ENCODE measurements at regions not wholly inside any gene's neighbourhood (a gene's known extent, or its start where the extent isn't known, plus 50 kb on each side); places are given as distances from the start of the nearest gene placed in this dataset.

DNA sequence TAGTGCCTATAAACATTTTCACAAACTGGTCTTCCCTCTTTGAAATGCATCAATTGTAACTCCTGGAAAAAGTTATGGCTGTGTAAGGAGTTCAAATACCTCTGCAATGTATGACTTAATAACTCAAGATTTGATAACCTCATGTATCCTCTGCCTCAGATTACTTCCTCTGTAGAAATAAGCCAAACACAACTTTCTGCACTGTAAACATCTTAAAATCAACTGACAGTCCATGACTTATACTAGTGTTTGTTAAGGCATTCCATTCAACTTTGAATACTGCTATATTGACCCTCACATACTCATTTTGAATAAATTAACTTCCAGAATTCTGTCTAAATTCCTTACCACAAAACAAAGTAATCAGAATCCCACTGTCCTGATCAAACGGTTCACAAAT lies 256.2 kb upstream of the POU5F2 start:
- ATAC-seq = no peak
- Histone ChIP-seq H3K4me2 (no peak overlapping the region), H3K4me3 (no peak overlapping the region), H3K4me1 (no peaks in the 10 kb centered on the region; the same call in 2 of the 3 replicates), H3K9me3 (peaks cover 7% of the 10 kb centered on the region; the same call in 1 of the 3 replicates), H3K27ac (no peak overlapping the region)
- CTCF ChIA-PET = no interaction called here
- DNase-seq (ENCODE audit: low read depth in 1 of 2, low spot score in 1 of 2) = no peak
- POLR2A ChIA-PET = no interaction called here
- TF ChIP-seq BHLHE40 (IDR thresholded peaks at IDR 0.05; ENCODE audit: low read depth, low read length) (no peak), EHMT2 (IDR thresholded peaks at IDR 0.05; ENCODE audit: low read depth) (no peak), EHF (CRISPR knock-in tag; IDR thresholded peaks at IDR 0.05) (no peak), RFX5 (IDR thresholded peaks at IDR 0.05) (no peak), ZFP36 (IDR thresholded peaks at IDR 0.05; ENCODE audit: borderline replicate concordance, partially characterized antibody) (no peak)
- TF ChIP-seq, protein P1, sequence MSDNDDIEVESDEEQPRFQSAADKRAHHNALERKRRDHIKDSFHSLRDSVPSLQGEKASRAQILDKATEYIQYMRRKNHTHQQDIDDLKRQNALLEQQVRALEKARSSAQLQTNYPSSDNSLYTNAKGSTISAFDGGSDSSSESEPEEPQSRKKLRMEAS (IDR thresholded peaks at IDR 0.05) = no peak
- TF ChIP-seq, protein P2, sequence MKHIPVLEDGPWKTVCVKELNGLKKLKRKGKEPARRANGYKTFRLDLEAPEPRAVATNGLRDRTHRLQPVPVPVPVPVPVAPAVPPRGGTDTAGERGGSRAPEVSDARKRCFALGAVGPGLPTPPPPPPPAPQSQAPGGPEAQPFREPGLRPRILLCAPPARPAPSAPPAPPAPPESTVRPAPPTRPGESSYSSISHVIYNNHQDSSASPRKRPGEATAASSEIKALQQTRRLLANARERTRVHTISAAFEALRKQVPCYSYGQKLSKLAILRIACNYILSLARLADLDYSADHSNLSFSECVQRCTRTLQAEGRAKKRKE (CRISPR knock-in tag; IDR thresholded peaks at IDR 0.05; ENCODE audit: low read depth) = no peak
- TF ChIP-seq, protein P3, sequence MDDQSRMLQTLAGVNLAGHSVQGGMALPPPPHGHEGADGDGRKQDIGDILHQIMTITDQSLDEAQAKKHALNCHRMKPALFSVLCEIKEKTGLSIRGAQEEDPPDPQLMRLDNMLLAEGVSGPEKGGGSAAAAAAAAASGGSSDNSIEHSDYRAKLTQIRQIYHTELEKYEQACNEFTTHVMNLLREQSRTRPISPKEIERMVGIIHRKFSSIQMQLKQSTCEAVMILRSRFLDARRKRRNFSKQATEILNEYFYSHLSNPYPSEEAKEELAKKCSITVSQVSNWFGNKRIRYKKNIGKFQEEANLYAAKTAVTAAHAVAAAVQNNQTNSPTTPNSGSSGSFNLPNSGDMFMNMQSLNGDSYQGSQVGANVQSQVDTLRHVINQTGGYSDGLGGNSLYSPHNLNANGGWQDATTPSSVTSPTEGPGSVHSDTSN (IDR thresholded peaks at IDR 0.05) = no peak
- no peak for FAIRE-seq
- 30% methylated on average over 1 of the region's 1 CpG for WGBS (ENCODE audit: missing lambda C conversion rate)

DNA sequence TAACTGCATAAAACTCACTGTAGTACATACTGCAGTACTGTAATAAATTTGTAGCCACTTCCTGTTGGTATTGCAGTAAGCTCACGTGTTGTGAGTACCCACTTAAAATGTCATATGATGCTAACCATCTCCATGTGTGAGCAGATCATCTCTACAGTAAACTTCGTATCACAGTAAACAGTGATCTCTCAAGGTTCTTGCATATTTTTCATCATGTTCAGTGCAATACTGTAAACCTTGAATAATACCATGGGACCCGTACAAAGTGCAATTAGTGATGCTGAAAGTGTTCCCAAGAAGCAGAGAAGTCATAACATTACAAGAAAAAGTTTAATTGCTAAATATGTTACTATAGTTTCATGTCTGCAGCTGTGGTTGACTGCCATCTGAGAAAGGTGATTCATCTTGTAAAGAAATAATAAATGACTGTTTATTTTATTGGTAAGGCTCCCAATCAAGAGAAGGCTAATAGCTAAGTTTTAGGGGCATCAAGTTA lies 253.8 kb upstream of the POU5F2 start:
- CTCF ChIA-PET = interaction anchor here (0.7 kb wide), 1 partner anchor 10 kb away, joined by 3 read pairs; no protein-coding TSS in a partner anchor
- H3K4me1 ChIP-seq = peaks cover 2% of the 10 kb centered on the region; the same call in 2 of the 3 replicates
- WGBS (ENCODE audit: missing lambda C conversion rate) = 87% methylated on average over 3 of the region's 3 CpGs
- no peak overlapping the region for H3K27ac ChIP-seq
- POLR2A ChIA-PET = no interaction called here
- TF ChIP-seq FOXS1 (CRISPR knock-in tag; IDR thresholded peaks at IDR 0.05) (no peak), MYC (IDR thresholded peaks at IDR 0.05; ENCODE audit: borderline replicate concordance, low read length) (no peak)
- TF ChIP-seq, protein P4, sequence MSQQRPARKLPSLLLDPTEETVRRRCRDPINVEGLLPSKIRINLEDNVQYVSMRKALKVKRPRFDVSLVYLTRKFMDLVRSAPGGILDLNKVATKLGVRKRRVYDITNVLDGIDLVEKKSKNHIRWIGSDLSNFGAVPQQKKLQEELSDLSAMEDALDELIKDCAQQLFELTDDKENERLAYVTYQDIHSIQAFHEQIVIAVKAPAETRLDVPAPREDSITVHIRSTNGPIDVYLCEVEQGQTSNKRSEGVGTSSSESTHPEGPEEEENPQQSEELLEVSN (IDR thresholded peaks at IDR 0.05; ENCODE audit: borderline replicate concordance, low read depth) = no peak
- DNase-seq (ENCODE audit: low read depth in 1 of 2, low spot score in 1 of 2) = no peak
- no peaks in the 10 kb centered on the region for H3K9me3 ChIP-seq
- no peak for ATAC-seq
- no peak overlapping the region for H3K4me3 ChIP-seq
- no peak overlapping the region for H3K4me2 ChIP-seq
- no peak for FAIRE-seq

DNA sequence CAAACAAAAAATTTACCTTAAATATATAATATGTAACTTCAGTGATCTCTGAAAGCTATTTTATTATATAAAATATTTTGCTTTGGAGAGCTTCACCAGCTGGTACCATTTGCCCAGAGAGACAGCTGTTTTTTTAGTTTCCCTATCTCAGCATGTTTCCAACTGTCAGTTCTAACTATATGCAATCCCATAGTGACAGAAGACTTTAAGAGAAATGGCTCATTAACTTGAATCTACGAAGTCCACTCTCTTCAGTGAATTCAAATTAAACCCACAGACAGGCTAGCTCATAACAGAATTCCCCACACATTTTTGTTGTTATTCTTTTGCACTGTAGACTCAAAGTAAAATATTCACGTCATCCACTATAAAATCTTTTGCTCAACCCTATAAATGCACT lies 251.8 kb upstream of the POU5F2 start:
- TF ChIP-seq, protein P5, sequence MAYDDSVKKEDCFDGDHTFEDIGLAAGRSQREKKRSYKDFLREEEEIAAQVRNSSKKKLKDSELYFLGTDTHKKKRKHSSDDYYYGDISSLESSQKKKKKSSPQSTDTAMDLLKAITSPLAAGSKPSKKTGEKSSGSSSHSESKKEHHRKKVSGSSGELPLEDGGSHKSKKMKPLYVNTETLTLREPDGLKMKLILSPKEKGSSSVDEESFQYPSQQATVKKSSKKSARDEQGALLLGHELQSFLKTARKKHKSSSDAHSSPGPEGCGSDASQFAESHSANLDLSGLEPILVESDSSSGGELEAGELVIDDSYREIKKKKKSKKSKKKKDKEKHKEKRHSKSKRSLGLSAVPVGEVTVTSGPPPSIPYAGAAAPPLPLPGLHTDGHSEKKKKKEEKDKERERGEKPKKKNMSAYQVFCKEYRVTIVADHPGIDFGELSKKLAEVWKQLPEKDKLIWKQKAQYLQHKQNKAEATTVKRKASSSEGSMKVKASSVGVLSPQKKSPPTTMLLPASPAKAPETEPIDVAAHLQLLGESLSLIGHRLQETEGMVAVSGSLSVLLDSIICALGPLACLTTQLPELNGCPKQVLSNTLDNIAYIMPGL (CRISPR knock-in tag; IDR thresholded peaks at IDR 0.05; ENCODE audit: borderline replicate concordance) = no peak
- TF ChIP-seq ZNF302 (CRISPR knock-in tag; IDR thresholded peaks at IDR 0.05) (no peak), HOXB5 (CRISPR knock-in tag; IDR thresholded peaks at IDR 0.05) (no peak), RNF2 (IDR thresholded peaks at IDR 0.05; ENCODE audit: borderline replicate concordance, low read depth) (no peak), NFE2L2 (conservative IDR thresholded peaks at IDR 0.05; ENCODE audit: low read length) (no peak), MAZ (IDR thresholded peaks at IDR 0.05; ENCODE audit: borderline replicate concordance, low read depth, low read length) (no peak), FOSB (CRISPR knock-in tag; IDR thresholded peaks at IDR 0.05) (no peak), SREBF2 (IDR thresholded peaks at IDR 0.05) (no peak), EHMT2 (IDR thresholded peaks at IDR 0.05; ENCODE audit: low read depth) (no peak), PHF8 (IDR thresholded peaks at IDR 0.05; ENCODE audit: borderline replicate concordance, low read depth) (no peak), NR3C1 (IDR thresholded peaks at IDR 0.05) (no peak), POLR2AphosphoS2 (conservative IDR thresholded peaks at IDR 0.05; ENCODE audit: low read length) (no peak), FOXS1 (CRISPR knock-in tag; IDR thresholded peaks at IDR 0.05) (no peak), CBX8 (IDR thresholded peaks at IDR 0.05) (no peak)
- TF ChIP-seq, protein P6, sequence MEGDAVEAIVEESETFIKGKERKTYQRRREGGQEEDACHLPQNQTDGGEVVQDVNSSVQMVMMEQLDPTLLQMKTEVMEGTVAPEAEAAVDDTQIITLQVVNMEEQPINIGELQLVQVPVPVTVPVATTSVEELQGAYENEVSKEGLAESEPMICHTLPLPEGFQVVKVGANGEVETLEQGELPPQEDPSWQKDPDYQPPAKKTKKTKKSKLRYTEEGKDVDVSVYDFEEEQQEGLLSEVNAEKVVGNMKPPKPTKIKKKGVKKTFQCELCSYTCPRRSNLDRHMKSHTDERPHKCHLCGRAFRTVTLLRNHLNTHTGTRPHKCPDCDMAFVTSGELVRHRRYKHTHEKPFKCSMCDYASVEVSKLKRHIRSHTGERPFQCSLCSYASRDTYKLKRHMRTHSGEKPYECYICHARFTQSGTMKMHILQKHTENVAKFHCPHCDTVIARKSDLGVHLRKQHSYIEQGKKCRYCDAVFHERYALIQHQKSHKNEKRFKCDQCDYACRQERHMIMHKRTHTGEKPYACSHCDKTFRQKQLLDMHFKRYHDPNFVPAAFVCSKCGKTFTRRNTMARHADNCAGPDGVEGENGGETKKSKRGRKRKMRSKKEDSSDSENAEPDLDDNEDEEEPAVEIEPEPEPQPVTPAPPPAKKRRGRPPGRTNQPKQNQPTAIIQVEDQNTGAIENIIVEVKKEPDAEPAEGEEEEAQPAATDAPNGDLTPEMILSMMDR (IDR thresholded peaks at IDR 0.05) = no peak
- DNase-seq (ENCODE audit: low read depth in 1 of 2, low spot score in 1 of 2) = no peak
- ATAC-seq = no peak
- ChIA-PET CTCF (no interaction called here), POLR2A (no interaction called here)
- H3K4me3 ChIP-seq = no peak overlapping the region
- FAIRE-seq = no peak
- WGBS (ENCODE audit: missing lambda C conversion rate) = 94% methylated on average over 2 of the region's 2 CpGs
- H3K4me2 ChIP-seq = no peak overlapping the region
- H3K27ac ChIP-seq = no peak overlapping the region
- no peaks in the 10 kb centered on the region for H3K9me3 ChIP-seq
- H3K4me1 ChIP-seq = peaks cover 4% of the 10 kb centered on the region; the same call in 2 of the 3 replicates
